Chondrocyte (in vitro differentiated cells): ENCODE measurements at regions not wholly inside any gene's neighbourhood (a gene's known extent, or its start where the extent isn't known, plus 50 kb on each side); places are given as distances from the start of the nearest gene placed in this dataset.

Experiments used
- DNase-seq: peaks from one replicate; pipeline ENCODE4 v3.0.0; 2021; ENCODE audit warnings: mixed read lengths, low spot score
- H3K27ac Mint-ChIP-seq: one replicate; pipeline ENCODE4 v1.8.0; 2021; ENCODE audit warnings: mild to moderate bottlenecking, moderate library complexity, mixed read lengths; ENCODE audit not compliant: unreplicated experiment
- H3K27me3 Mint-ChIP-seq: 2 replicates; pipeline ENCODE4 v1.8.0; 2021; ENCODE audit warnings: low read depth, mixed read lengths
- H3K36me3 Mint-ChIP-seq: 2 replicates; pipeline ENCODE4 v1.8.0; 2021; ENCODE audit warnings: low read depth, mixed read lengths
- H3K4me1 Mint-ChIP-seq: 2 replicates; pipeline ENCODE4 v1.8.0; 2021; ENCODE audit warnings: low read depth, mild to moderate bottlenecking, mixed read lengths
- H3K4me3 Mint-ChIP-seq: one replicate; pipeline ENCODE4 v1.8.0; 2021; ENCODE audit warnings: mild to moderate bottlenecking, moderate library complexity, mixed read lengths; ENCODE audit not compliant: unreplicated experiment
- H3K9me3 Mint-ChIP-seq: 2 replicates; pipeline ENCODE4 v1.8.0; 2021; ENCODE audit warnings: low read depth, mixed read lengths
- CTCF ChIP-seq: fragments of 200-600 bp; sonication (generic); IDR thresholded peaks from 2 replicates; pipeline ENCODE4 v1.5.0; 2021; ENCODE audit warnings: antibody characterized with exemption, mild to moderate bottlenecking, moderate library complexity

- no peaks in the 10 kb centered on the region for H3K36me3 Mint-ChIP-seq
- DNase-seq = no peak
- no peaks in the 10 kb centered on the region for H3K9me3 Mint-ChIP-seq
- H3K4me1 Mint-ChIP-seq = no peaks in the 10 kb centered on the region
- peaks cover 6% of the 10 kb centered on the region for H3K27me3 Mint-ChIP-seq
- no peak overlapping the region for H3K4me3 Mint-ChIP-seq
- no peak for TF ChIP-seq CTCF
- no peak overlapping the region for H3K27ac Mint-ChIP-seq
These were observed 665.7 kb downstream of the CDH8 start for GRCh38 chr16:61370564-61370963.

GRCh38 chr16:61366006-61366405 is 670.2 kb downstream of the CDH8 start:
- DNase-seq = no peak
- Mint-ChIP-seq H3K27me3 (peaks cover 6% of the 10 kb centered on the region), H3K36me3 (no peaks in the 10 kb centered on the region), H3K4me1 (no peaks in the 10 kb centered on the region), H3K9me3 (no peaks in the 10 kb centered on the region), H3K4me3 (no peak overlapping the region), H3K27ac (no peak overlapping the region)
- TF ChIP-seq CTCF = no peak

DNA sequence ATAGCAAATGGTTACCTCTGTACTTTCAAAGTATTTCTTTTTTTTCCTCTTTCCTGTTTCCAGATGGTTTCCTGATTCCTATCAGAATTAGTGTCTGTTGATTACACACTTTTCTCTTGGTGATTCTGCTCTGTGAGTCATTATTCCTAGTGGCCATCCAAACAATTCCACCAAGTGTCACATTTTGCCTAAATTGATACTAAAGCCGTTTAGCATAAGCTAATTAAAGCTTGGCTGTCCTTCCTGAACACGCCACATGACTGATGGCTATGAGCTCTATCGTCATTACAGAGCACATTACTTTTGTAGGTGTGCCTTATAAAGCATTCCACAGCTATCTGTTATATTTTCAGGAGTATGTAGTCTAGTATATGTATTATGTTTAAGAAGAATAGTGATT is 671.2 kb downstream of the CDH8 start:
- H3K27ac Mint-ChIP-seq = no peak overlapping the region
- no peaks in the 10 kb centered on the region for H3K9me3 Mint-ChIP-seq
- peaks cover 5% of the 10 kb centered on the region for H3K27me3 Mint-ChIP-seq
- no peak for DNase-seq
- no peaks in the 10 kb centered on the region for H3K4me1 Mint-ChIP-seq
- TF ChIP-seq CTCF = no peak
- no peaks in the 10 kb centered on the region for H3K36me3 Mint-ChIP-seq
- H3K4me3 Mint-ChIP-seq = no peak overlapping the region

DNA sequence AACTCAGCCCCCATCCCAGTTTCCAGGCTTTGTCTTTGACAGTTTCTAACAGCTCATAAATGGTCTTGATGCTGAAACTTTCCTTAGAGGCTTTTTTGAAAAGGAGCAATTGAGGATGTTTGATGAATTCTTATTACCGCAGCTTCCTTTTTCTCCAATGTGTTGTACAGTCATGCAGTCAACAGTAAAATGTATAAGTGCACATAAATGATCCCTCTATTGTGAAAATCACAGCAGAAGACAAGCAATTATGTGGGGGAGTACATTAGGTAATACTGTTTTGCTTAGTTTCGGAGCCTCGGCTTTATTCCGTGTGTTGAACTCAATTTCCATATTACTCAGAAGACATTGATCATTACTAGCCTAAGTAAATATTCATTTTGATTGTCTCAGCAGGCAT is 673.7 kb downstream of the CDH8 start:
- peaks cover 11% of the 10 kb centered on the region for H3K27me3 Mint-ChIP-seq
- H3K4me1 Mint-ChIP-seq = no peaks in the 10 kb centered on the region
- no peak overlapping the region for H3K27ac Mint-ChIP-seq
- no peak for TF ChIP-seq CTCF
- no peaks in the 10 kb centered on the region for H3K36me3 Mint-ChIP-seq
- H3K4me3 Mint-ChIP-seq = no peak overlapping the region
- DNase-seq = no peak
- no peaks in the 10 kb centered on the region for H3K9me3 Mint-ChIP-seq

GRCh38 chr16:61344791-61345190 is 691.4 kb downstream of the CDH8 start:
- Mint-ChIP-seq H3K4me3 (no peak overlapping the region), H3K27ac (no peak overlapping the region), H3K9me3 (no peaks in the 10 kb centered on the region), H3K36me3 (no peaks in the 10 kb centered on the region), H3K27me3 (peaks cover 5% of the 10 kb centered on the region), H3K4me1 (no peaks in the 10 kb centered on the region)
- TF ChIP-seq CTCF = no peak
- no peak for DNase-seq
